GM23248 (cell line): ENCODE measurements at regions not wholly inside any gene's neighbourhood (a gene's known extent, or its start where the extent isn't known, plus 50 kb on each side); places are given as distances from the start of the nearest gene placed in this dataset.

Experiments
- DNase-seq: peaks from one replicate; pipeline ENCODE4 v3.0.0-alpha.2; 2015
- H2AFZ ChIP-seq: fragments of 200-600 bp; sonication (generic); 2 replicates; pipeline ENCODE4 v1.6.1; 2016; ENCODE audit warnings: antibody characterized with exemption
- H3F3A ChIP-seq: fragments of 200-600 bp; sonication (generic); 2 replicates; pipeline ENCODE4 v1.6.1; 2016; ENCODE audit warnings: mild to moderate bottlenecking, antibody characterized with exemption, mixed run types; ENCODE audit not compliant: insufficient read depth
- H3K27ac ChIP-seq: fragments of 200-600 bp; sonication (generic); 2 replicates; pipeline ENCODE4 v1.5.1; 2016; ENCODE audit warnings: mild to moderate bottlenecking
- H3K27me3 ChIP-seq: fragments of 200-600 bp; sonication (generic); replicated peaks from 2 replicates; pipeline ENCODE4 v1.6.1; 2016; ENCODE audit warnings: mild to moderate bottlenecking; ENCODE audit not compliant: insufficient read depth
- H3K36me3 ChIP-seq: fragments of 200-600 bp; sonication (generic); 2 replicates; pipeline ENCODE4 v1.6.1; 2016; ENCODE audit warnings: low read depth, mild to moderate bottlenecking
- H3K4me1 ChIP-seq: fragments of 200-600 bp; sonication (generic); 2 replicates; pipeline ENCODE4 v1.6.1; 2016; ENCODE audit warnings: mild to moderate bottlenecking; ENCODE audit not compliant: insufficient read depth
- H3K4me2 ChIP-seq: fragments of 200-600 bp; sonication (generic); one replicate; pipeline ENCODE4 v1.6.1; 2016; ENCODE audit warnings: mild to moderate bottlenecking; ENCODE audit not compliant: unreplicated experiment
- H3K4me3 ChIP-seq: fragments of 200-600 bp; sonication (generic); 2 replicates; pipeline ENCODE4 v1.5.1; 2016; ENCODE audit warnings: mild to moderate bottlenecking
- H3K79me2 ChIP-seq: fragments of 200-600 bp; sonication (generic); 2 replicates; pipeline ENCODE4 v1.6.1; 2016; ENCODE audit warnings: mild to moderate bottlenecking; ENCODE audit not compliant: insufficient read depth
- H3K9ac ChIP-seq: fragments of 200-600 bp; sonication (generic); 2 replicates; pipeline ENCODE4 v1.6.1; 2016; ENCODE audit warnings: mild to moderate bottlenecking
- H3K9me2 ChIP-seq: fragments of 200-600 bp; sonication (generic); 2 replicates; pipeline ENCODE4 v1.6.1; 2016; ENCODE audit warnings: mixed run types, mild to moderate bottlenecking, moderate library complexity; ENCODE audit not compliant: insufficient read depth
- H3K9me3 ChIP-seq: fragments of 200-600 bp; sonication (generic); one replicate; pipeline ENCODE4 v1.6.1; 2017; ENCODE audit warnings: low read depth
- H4K20me1 ChIP-seq: fragments of 200-600 bp; sonication (generic); 2 replicates; pipeline ENCODE4 v1.6.0; 2016; ENCODE audit not compliant: insufficient read depth
- EZH2 ChIP-seq: fragments of 200-600 bp; sonication (generic); IDR thresholded peaks from 2 replicates; pipeline ENCODE4 v1.6.1; 2018; ENCODE audit warnings: antibody characterized with exemption, mild to moderate bottlenecking; ENCODE audit not compliant: insufficient read depth, poor library complexity, severe bottlenecking
- EZH2phosphoT487 ChIP-seq: fragments of 200-600 bp; sonication (generic); IDR thresholded peaks from 2 replicates; pipeline ENCODE4 v1.6.1; 2018; ENCODE audit warnings: antibody characterized with exemption, moderate library complexity, mild to moderate bottlenecking, low read depth; ENCODE audit not compliant: insufficient read depth
- WGBS, 2 experiments: methylation state at CpG; one replicate each; pipeline ENCODE4 v1.1.6; 2015 to 2017; ENCODE audit warnings: low lambda C conversion rate in 2 of 2, low coverage in 1 of 2; ENCODE audit errors: missing lambda C conversion rate in 2 of 2; 5-methylcytosine and 5-hydroxymethylcytosine counted together
- in situ Hi-C: fragments of 300-500 bp; cut with MboI; formaldehyde crosslinking; loops from 2 replicates; pipeline ENCODE4 v1.15.0; 2020

DNA sequence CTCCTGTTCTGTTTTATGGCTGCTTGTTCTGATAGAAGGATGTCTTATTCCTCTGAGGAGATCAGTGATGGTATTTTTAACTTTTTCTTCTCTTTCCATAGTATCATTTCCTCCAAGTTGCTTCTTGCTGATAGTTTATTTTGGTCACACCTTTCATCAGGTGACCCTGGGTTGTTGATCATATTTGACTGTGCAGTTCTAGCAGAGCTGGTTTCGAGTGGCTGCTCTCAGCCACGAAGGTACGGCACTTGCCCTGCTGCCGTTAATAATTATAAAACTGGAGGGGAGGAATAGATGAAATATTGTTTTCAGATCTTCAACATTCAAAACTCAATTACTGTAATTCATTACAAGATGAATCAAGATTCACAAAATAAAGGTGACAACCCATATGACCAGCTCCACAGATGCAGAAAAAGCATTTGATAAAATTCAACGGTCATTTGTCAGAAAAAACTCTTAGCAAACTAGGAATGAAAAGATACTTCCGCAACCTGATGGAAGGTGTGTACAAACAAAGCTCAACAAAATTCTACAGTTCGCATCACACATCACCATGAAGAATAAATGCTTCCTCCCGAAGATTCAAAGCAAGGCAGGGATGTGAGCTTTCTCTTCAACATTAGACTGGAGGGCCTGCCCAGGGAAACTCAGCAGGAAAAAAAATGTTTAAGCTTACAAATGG is 59.2 kb upstream of the RTL6 start:
- WGBS, 2 experiments, result 93 to 96% methylated on average over 8 of the region's 8 CpGs
- in situ Hi-C loops, result no loop called here
- no peak overlapping the region for H3K9ac ChIP-seq
- no peak overlapping the region for H3K4me2 ChIP-seq
- no peaks in the 10 kb centered on the region for H3K79me2 ChIP-seq
- H3F3A ChIP-seq, result no peaks in the 10 kb centered on the region
- H3K4me1 ChIP-seq, result peaks cover 9% of the 10 kb centered on the region; the same call in 1 of the 2 replicates
- no peak overlapping the region for H3K4me3 ChIP-seq
- H2AFZ ChIP-seq, result no peak overlapping the region
- H3K27me3 ChIP-seq, result no peaks in the 10 kb centered on the region
- no peak for DNase-seq
- TF ChIP-seq EZH2phosphoT487, result no peak
- no peak for TF ChIP-seq EZH2
- no peaks in the 10 kb centered on the region for H3K9me2 ChIP-seq
- H3K36me3 ChIP-seq, result no peaks in the 10 kb centered on the region
- no peaks in the 10 kb centered on the region for H4K20me1 ChIP-seq
- H3K27ac ChIP-seq, result no peak overlapping the region
- no peaks in the 10 kb centered on the region for H3K9me3 ChIP-seq

DNA sequence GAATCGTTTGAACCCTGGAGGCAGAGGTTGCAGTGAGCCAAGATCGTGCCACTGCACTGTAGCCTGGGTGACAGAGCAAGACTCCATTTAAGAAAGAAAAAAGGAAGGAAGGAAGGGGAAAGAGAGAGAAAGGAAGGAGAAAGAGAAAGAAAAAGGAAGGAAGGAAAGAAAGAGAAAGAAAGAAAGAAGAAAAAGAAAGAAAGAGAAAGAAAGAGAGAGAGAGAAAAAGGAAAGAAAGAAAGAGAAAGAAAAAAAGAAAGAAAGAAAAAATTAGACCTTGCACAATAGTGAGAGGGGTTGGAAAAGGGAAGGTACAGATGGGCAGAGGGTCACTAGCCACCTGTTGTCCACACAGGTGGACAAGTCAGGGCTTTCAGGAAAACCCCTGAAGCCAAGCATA is 57.6 kb upstream of the RTL6 start:
- H3K4me1 ChIP-seq, result peaks cover 18% of the 10 kb centered on the region
- no peak overlapping the region for H3K9ac ChIP-seq
- H3K4me3 ChIP-seq, result no peak overlapping the region
- H3K9me3 ChIP-seq, result no peaks in the 10 kb centered on the region
- no peaks in the 10 kb centered on the region for H3K9me2 ChIP-seq
- TF ChIP-seq EZH2phosphoT487, result no peak
- no peak for TF ChIP-seq EZH2
- WGBS, 2 experiments, result 48 to 50% methylated on average over 2 of the region's 2 CpGs
- H3K27ac ChIP-seq, result no peak overlapping the region
- in situ Hi-C loops, result no loop called here
- no peaks in the 10 kb centered on the region for H3K79me2 ChIP-seq
- no peaks in the 10 kb centered on the region for H3K36me3 ChIP-seq
- no peak overlapping the region for H2AFZ ChIP-seq
- no peaks in the 10 kb centered on the region for H4K20me1 ChIP-seq
- H3K4me2 ChIP-seq, result no peak overlapping the region
- DNase-seq, result no peak
- H3F3A ChIP-seq, result no peaks in the 10 kb centered on the region; the same call in 1 of the 2 replicates
- no peaks in the 10 kb centered on the region for H3K27me3 ChIP-seq

DNA sequence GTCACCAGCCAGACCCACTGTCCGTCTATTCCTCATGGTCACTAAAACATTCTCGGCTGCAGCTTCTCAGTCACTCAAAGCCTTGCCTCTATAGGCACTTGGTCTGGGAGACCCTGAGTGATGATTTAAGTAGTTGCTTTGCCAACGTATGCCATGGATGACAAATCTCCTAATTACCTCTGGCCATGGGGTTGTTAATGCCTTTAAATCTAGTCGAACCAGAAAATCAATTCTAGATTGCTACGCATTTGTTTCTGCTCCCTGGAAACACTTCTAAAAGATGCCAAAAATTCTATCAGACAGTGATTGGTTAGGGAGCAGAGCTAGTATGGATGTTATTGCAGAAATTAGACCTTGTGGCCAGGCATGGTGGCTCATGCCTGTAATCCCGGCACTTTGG is 57.0 kb upstream of the RTL6 start:
- Histone ChIP-seq H3K36me3 (no peaks in the 10 kb centered on the region), H3K9me2 (no peaks in the 10 kb centered on the region), H3K9ac (no peak overlapping the region), H3K4me3 (no peak overlapping the region), H3K27ac (no peak overlapping the region), H3F3A (no peaks in the 10 kb centered on the region; the same call in 1 of the 2 replicates), H2AFZ (no peak overlapping the region), H3K79me2 (no peaks in the 10 kb centered on the region), H3K4me1 (peaks cover 21% of the 10 kb centered on the region), H3K27me3 (no peaks in the 10 kb centered on the region), H3K9me3 (no peaks in the 10 kb centered on the region), H3K4me2 (no peak overlapping the region), H4K20me1 (no peaks in the 10 kb centered on the region)
- WGBS, 2 experiments, result 63 to 68% methylated on average over 6 of the region's 6 CpGs
- TF ChIP-seq EZH2 (no peak), EZH2phosphoT487 (no peak)
- in situ Hi-C loops, result no loop called here
- no peak for DNase-seq

DNA sequence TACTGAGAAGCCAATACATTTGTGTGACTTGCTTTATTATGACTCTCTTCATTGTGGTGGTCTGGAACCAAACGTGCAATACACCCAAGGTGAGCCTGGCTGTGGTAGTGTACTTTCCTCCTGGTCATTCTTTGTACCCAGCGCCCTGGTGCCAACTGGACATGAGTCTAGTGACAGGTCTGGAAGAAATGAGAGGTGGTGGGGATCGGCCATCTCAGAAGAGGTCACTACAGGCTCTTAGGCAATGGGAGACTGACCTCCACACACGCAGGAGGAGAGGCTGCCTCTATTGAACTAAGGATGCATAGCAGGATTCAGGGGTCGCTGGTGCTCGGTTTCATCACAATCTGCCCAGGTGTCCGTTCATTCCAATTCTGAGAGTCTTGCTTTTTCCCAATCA is 56.4 kb upstream of the RTL6 start:
- H3K36me3 ChIP-seq, result no peaks in the 10 kb centered on the region
- TF ChIP-seq EZH2phosphoT487 (no peak), EZH2 (no peak)
- H3K27ac ChIP-seq, result no peak overlapping the region
- H3K9me2 ChIP-seq, result no peaks in the 10 kb centered on the region
- H3K9ac ChIP-seq, result no peak overlapping the region
- peaks cover 21% of the 10 kb centered on the region for H3K4me1 ChIP-seq
- H3K27me3 ChIP-seq, result no peaks in the 10 kb centered on the region
- H3K9me3 ChIP-seq, result no peaks in the 10 kb centered on the region
- in situ Hi-C loops, result no loop called here
- no peaks in the 10 kb centered on the region for H3K79me2 ChIP-seq
- H3K4me3 ChIP-seq, result no peak overlapping the region
- DNase-seq, result no peak
- no peak overlapping the region for H2AFZ ChIP-seq
- H3K4me2 ChIP-seq, result no peak overlapping the region
- no peaks in the 10 kb centered on the region for H4K20me1 ChIP-seq
- H3F3A ChIP-seq, result no peaks in the 10 kb centered on the region; the same call in 1 of the 2 replicates
- 86 to 91% methylated on average over 7 of the region's 7 CpGs for WGBS, 2 experiments
